Suprapubic skin (tissue), 4 donors: ENCODE measurements at regions not wholly inside any gene's neighbourhood (a gene's known extent, or its start where the extent isn't known, plus 50 kb on each side); places are given as distances from the start of the nearest gene placed in this dataset.
"Not testable (repeated sequence)": the region's sequence is repeated elsewhere in the genome, so short reads cannot be mapped to it uniquely, and the experiment has no call there.

Source experiments
- DNase-seq, 2 donors: peaks; one replicate each; pipeline ENCODE4 v3.0.0-alpha.2; 2019; ENCODE audit warnings: low spot score in 2 of 2
- H3K27ac ChIP-seq: fragments of 200-600 bp; sonication (generic); one replicate; pipeline ENCODE4 v1.5.1; 2019
- H3K27me3 ChIP-seq: fragments of 200-600 bp; sonication (generic); one replicate; pipeline ENCODE4 v1.5.1; 2019
- H3K36me3 ChIP-seq: fragments of 200-600 bp; sonication (generic); one replicate; pipeline ENCODE4 v1.5.1; 2019
- H3K4me1 ChIP-seq: fragments of 200-600 bp; sonication (generic); one replicate; pipeline ENCODE4 v1.5.1; 2019
- H3K4me3 ChIP-seq: fragments of 200-600 bp; sonication (generic); one replicate; pipeline ENCODE4 v1.5.1; 2019; ENCODE audit warnings: mild to moderate bottlenecking
- H3K9me3 ChIP-seq: fragments of 200-600 bp; sonication (generic); one replicate; pipeline ENCODE4 v1.5.1; 2019
- EP300 ChIP-seq: sonication (generic); formaldehyde crosslinking; IDR thresholded peaks from one replicate; pipeline ENCODE4 v1.6.1; 2017; ENCODE audit warnings: antibody characterized with exemption
- POLR2A ChIP-seq, 2 donors: fragments of 450-650 bp; IDR thresholded peaks; one replicate each; pipeline ENCODE4 v1.6.1; 2017; ENCODE audit warnings: antibody characterized with exemption in 2 of 2, mild to moderate bottlenecking in 2 of 2, moderate library complexity in 2 of 2
- POLR2AphosphoS5 ChIP-seq, 3 donors: sonication (generic); formaldehyde crosslinking; IDR thresholded peaks; one replicate each; pipeline ENCODE4 v1.6.1; 2017; ENCODE audit warnings: antibody characterized with exemption in 3 of 3
- WGBS: methylation state at CpG from one replicate; pipeline ENCODE4 v1.1.5; 2018; 5-methylcytosine and 5-hydroxymethylcytosine counted together
- TF ChIP-seq, protein P1 (sequence below), 2 donors: fragments of 200-600 bp in 1 of 2; fragments of 450-650 bp in 1 of 2; sonication (generic) in 1 of 2; IDR thresholded peaks; one replicate each; pipeline ENCODE4 v1.5.1; 2016 to 2019; ENCODE audit warnings: antibody characterized with exemption in 2 of 2, mild to moderate bottlenecking in 1 of 2, moderate library complexity in 1 of 2

DNA sequence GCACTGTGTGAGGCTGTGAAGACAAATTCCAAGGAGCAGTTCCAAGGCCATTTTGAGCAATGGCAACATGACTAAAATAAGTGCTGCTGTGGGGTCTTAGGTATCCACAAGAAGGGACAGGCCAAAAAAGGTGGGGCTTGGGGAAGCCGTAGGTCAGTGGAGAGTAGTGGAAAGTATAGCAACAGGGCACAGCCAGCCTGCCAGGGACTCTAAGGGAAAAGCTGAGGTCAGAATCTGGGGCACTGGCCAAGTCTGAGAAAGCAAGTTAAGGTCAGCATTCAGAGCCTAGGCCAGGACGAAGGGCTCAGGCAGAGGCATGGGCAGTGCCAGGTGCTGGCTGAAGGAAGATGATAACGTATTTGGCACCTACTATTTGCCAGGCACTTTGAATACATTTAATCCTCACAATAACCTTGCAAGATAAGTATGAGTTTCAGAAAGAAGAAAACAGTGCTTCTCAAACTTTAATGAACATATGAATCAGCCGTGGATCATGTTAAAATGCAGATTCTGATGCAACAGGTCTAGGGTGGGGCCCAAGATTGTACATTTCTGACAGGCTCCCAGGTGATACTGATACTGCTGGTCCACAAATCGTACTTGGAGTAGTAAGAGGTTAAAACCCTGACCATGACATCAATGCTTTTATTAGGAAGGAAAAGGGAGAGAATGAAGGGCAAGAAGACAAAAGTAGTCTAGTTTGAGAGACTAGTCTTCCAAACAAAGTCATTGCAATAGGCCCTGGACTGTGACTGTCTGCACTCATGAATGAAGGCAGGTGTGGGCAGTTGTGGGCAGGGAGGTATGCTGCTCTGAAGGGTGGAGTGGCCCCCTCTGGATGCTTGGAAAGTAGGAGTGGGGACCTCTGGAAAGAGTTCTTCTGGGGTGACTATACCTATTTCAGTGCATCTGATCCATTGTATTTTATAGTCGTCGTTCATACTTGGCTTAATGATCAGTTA lies 106.3 kb upstream of the ANKRD28 start:
- Histone ChIP-seq H3K27me3 (no peaks in the 10 kb centered on the region), H3K4me1 (peaks cover 10% of the 10 kb centered on the region), H3K27ac (peak overlapping the region; percentile 61), H3K4me3 (no peak overlapping the region), H3K36me3 (no peaks in the 10 kb centered on the region), H3K9me3 (no peaks in the 10 kb centered on the region)
- 71% methylated on average over 7 of the region's 7 CpGs for WGBS
- TF ChIP-seq POLR2AphosphoS5 (IDR thresholded peaks at IDR 0.05) (no peak), POLR2A (IDR thresholded peaks at IDR 0.05) (no peak), EP300 (no peak)
- TF ChIP-seq, protein P1, sequence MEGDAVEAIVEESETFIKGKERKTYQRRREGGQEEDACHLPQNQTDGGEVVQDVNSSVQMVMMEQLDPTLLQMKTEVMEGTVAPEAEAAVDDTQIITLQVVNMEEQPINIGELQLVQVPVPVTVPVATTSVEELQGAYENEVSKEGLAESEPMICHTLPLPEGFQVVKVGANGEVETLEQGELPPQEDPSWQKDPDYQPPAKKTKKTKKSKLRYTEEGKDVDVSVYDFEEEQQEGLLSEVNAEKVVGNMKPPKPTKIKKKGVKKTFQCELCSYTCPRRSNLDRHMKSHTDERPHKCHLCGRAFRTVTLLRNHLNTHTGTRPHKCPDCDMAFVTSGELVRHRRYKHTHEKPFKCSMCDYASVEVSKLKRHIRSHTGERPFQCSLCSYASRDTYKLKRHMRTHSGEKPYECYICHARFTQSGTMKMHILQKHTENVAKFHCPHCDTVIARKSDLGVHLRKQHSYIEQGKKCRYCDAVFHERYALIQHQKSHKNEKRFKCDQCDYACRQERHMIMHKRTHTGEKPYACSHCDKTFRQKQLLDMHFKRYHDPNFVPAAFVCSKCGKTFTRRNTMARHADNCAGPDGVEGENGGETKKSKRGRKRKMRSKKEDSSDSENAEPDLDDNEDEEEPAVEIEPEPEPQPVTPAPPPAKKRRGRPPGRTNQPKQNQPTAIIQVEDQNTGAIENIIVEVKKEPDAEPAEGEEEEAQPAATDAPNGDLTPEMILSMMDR (IDR thresholded peaks at IDR 0.05), result no peak
- no peak for DNase-seq

DNA sequence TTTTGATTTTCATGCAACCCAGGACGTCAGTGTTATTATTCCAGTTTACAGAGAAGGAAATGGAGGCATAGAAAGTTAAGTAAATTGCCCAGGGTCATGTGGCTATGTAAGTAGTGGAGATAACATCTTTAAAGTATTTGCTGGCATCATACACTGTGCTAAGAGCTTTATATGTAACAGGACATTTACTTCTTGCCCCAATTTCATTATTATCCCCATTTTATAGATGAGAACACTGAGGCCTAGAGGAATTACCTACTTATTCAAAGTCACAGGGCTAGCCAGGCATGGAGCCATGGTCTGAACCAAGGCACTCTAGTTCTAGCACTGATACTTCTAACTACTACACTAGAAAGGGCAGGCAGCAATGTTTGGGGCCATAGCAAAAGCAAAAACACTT lies 107.3 kb upstream of the ANKRD28 start:
- H3K27ac ChIP-seq, result no peak overlapping the region
- H3K27me3 ChIP-seq, result no peaks in the 10 kb centered on the region
- DNase-seq, result no peak
- TF ChIP-seq POLR2AphosphoS5 (IDR thresholded peaks at IDR 0.05) (no peak), EP300 (no peak), POLR2A (IDR thresholded peaks at IDR 0.05) (no peak)
- TF ChIP-seq, protein P1 (IDR thresholded peaks at IDR 0.05), result no peak
- no peaks in the 10 kb centered on the region for H3K9me3 ChIP-seq
- no peaks in the 10 kb centered on the region for H3K36me3 ChIP-seq
- H3K4me1 ChIP-seq, result peaks cover 10% of the 10 kb centered on the region
- 79% methylated on average over 1 of the region's 1 CpG for WGBS
- no peak overlapping the region for H3K4me3 ChIP-seq

DNA sequence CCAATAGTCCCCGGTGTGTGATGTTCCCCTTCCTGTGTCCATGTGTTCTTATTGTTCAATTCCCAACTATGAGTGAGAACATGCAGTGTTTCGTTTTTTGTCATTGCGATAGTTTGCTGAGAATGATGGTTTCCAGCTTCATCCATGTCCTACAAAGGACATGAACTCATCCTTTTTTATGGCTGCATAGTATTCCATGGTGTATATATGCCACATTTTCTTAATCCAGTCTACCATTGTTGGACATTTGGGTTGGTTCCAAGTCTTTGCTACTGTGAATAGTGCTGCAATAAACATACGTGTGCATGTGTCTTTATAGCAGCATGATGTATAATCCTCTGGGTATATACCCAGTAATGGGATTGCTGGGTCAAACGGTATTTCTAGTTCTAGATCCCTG lies 109.6 kb upstream of the ANKRD28 start:
- not testable (repeated sequence) for H3K4me1 ChIP-seq, H3K36me3 ChIP-seq, H3K27me3 ChIP-seq, DNase-seq, H3K4me3 ChIP-seq, H3K9me3 ChIP-seq, H3K27ac ChIP-seq
- WGBS, result 91% methylated on average over 5 of the region's 5 CpGs

DNA sequence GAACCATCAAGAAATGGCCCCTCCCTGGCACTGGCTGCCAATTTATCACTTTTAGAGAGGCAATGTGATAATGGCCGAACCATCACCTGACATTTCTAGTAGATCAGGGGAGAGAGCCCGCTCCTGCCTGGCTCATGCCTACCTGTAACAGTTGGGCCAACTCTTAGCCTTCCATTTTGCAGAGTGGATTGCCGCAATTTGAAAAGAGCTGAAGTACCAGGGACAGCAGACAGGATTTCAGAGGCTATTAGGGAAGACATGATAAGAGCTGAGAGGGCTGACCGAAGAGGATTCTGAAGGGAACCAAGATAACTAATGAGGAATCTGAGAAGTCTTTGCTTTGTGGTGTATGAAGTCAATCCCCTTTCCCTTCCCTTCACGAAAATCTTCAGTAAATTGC lies 121.2 kb upstream of the ANKRD28 start:
- H3K27ac ChIP-seq, result no peak overlapping the region
- H3K4me1 ChIP-seq, result no peaks in the 10 kb centered on the region
- H3K27me3 ChIP-seq, result no peaks in the 10 kb centered on the region
- no peak for DNase-seq
- TF ChIP-seq EP300 (no peak), POLR2A (IDR thresholded peaks at IDR 0.05) (no peak)
- H3K4me3 ChIP-seq, result no peak overlapping the region
- H3K9me3 ChIP-seq, result no peaks in the 10 kb centered on the region
- WGBS, result 86% methylated on average over 5 of the region's 5 CpGs
- H3K36me3 ChIP-seq, result no peaks in the 10 kb centered on the region

DNA sequence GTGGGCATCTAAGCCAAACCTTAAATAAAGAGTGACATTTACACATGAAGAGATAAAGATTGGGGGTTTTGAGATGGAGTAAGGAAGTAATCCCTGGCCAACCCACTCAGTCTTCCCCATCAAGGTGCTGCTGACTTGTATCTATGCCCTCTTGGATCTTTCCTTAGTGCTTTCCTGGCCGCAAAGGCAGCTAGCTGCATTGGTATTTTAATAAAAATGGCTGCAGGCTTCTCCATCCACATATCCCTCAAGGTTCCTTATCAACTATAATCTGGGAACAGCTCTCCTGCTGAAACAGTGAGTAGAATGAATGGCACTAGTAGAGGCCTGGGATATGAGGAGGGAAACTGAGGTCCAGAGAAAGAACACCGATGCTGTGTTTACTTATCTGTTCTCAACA lies 122.2 kb upstream of the ANKRD28 start:
- H3K27ac ChIP-seq, result no peak overlapping the region
- DNase-seq, result no peak
- no peaks in the 10 kb centered on the region for H3K9me3 ChIP-seq
- TF ChIP-seq POLR2A (IDR thresholded peaks at IDR 0.05), result no peak
- TF ChIP-seq, protein P1 (IDR thresholded peaks at IDR 0.05), result no peak
- TF ChIP-seq POLR2AphosphoS5 (IDR thresholded peaks at IDR 0.05), result no peak
- WGBS, result 93% methylated on average over 2 of the region's 2 CpGs
- H3K36me3 ChIP-seq, result no peaks in the 10 kb centered on the region
- no peaks in the 10 kb centered on the region for H3K27me3 ChIP-seq
- H3K4me3 ChIP-seq, result no peak overlapping the region
- H3K4me1 ChIP-seq, result no peaks in the 10 kb centered on the region

DNA sequence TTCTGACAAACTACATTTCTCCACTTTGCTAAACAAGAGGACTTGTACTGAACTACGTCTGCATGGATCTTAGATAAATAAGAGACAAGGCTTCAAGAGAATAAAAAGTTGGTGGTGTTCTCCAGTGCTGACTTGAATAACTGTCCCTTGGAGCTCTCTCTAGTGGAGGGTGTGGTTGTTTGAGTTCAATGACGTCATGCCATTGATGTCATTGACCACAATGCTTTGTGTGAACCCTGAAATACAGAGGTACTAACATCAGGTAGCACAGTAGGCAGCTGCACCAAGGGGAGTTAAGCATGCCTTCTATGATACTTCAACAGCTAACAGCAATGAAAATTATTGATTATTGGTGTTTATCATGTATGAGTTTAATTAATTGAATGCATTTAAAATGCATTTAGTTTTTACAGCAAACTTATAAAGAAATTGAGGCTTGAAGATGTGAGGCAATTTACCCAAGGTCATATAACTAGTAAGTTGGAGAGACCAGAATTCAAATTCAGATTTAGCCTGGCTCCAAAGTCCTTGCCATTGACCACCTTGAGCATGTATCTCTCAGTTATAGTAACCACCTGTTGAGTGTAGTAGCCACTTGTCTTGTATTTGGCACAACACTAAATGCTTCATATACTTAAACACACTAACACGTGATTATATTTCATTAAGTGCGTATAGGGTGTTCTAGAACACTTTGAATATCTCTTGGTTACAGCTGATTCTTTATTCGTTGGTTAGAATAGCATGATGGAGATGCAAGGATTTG lies 126.0 kb upstream of the ANKRD28 start:
- Histone ChIP-seq H3K9me3 (no peaks in the 10 kb centered on the region), H3K36me3 (no peaks in the 10 kb centered on the region), H3K4me1 (no peaks in the 10 kb centered on the region), H3K27ac (no peak overlapping the region), H3K27me3 (no peaks in the 10 kb centered on the region), H3K4me3 (no peak overlapping the region)
- TF ChIP-seq EP300 (no peak), POLR2AphosphoS5 (IDR thresholded peaks at IDR 0.05) (no peak), POLR2A (IDR thresholded peaks at IDR 0.05) (no peak)
- TF ChIP-seq, protein P1 (IDR thresholded peaks at IDR 0.05), result no peak
- DNase-seq, result no peak
- WGBS, result 88% methylated on average over 5 of the region's 5 CpGs
